Karpas-422 (cell line): ENCODE measurements at regions not wholly inside any gene's neighbourhood (a gene's known extent, or its start where the extent isn't known, plus 50 kb on each side); places are given as distances from the start of the nearest gene placed in this dataset.

Experiments used
- DNase-seq: peaks from one replicate; pipeline ENCODE4 v3.0.0-alpha.2; 2015
- H2AFZ ChIP-seq: fragments of 200-600 bp; sonication (generic); 2 replicates; pipeline ENCODE4 v1.6.1; 2014; ENCODE audit warnings: antibody characterized with exemption, low read length, mixed read lengths
- H3K27ac ChIP-seq: fragments of 200-600 bp; sonication (generic); 2 replicates; pipeline ENCODE4 v1.5.1; 2014; ENCODE audit warnings: mild to moderate bottlenecking, low read length, moderate library complexity
- H3K27me3 ChIP-seq: fragments of 200-600 bp; sonication (generic); 2 replicates; pipeline ENCODE4 v1.6.1; 2014; ENCODE audit warnings: low read length, mixed read lengths
- H3K36me3 ChIP-seq: fragments of 200-600 bp; sonication (generic); 2 replicates; pipeline ENCODE4 v1.6.1; 2014; ENCODE audit warnings: low read length, mixed read lengths; ENCODE audit not compliant: insufficient read depth
- H3K4me1 ChIP-seq: fragments of 200-600 bp; sonication (generic); 2 replicates; pipeline ENCODE4 v1.6.1; 2014; ENCODE audit warnings: mild to moderate bottlenecking, low read length, mixed read lengths
- H3K4me2 ChIP-seq: fragments of 200-600 bp; sonication (generic); 2 replicates; pipeline ENCODE4 v1.6.1; 2014; ENCODE audit warnings: low read length, low read depth, mild to moderate bottlenecking; ENCODE audit not compliant: poor library complexity, severe bottlenecking
- H3K4me3 ChIP-seq: fragments of 200-600 bp; sonication (generic); 2 replicates; pipeline ENCODE4 v1.5.1; 2014; ENCODE audit warnings: mild to moderate bottlenecking, antibody characterized with exemption, low read length, mixed read lengths
- H3K79me2 ChIP-seq: fragments of 200-600 bp; sonication (generic); 2 replicates; pipeline ENCODE4 v1.6.1; 2014; ENCODE audit warnings: mild to moderate bottlenecking, low read length, mixed read lengths
- H3K9ac ChIP-seq: fragments of 200-600 bp; sonication (generic); 2 replicates; pipeline ENCODE4 v1.6.0; 2014; ENCODE audit warnings: low read length
- H3K9me2 ChIP-seq: fragments of 200-600 bp; sonication (generic), shearing (Covaris generic); replicated peaks from 2 replicates; pipeline ENCODE4 v1.6.0; 2014; ENCODE audit warnings: mild to moderate bottlenecking, low read length, moderate library complexity; ENCODE audit not compliant: insufficient read depth
- H3K9me3 ChIP-seq: fragments of 300-700, 200-600 bp; sonication (generic); 2 replicates; pipeline ENCODE4 v1.6.1; 2014; ENCODE audit warnings: low read length, mixed read lengths
- H4K20me1 ChIP-seq: fragments of 200-600 bp; sonication (generic); 2 replicates; pipeline ENCODE4 v1.6.1; 2014; ENCODE audit warnings: mild to moderate bottlenecking, antibody characterized with exemption, low read length, low read depth; ENCODE audit not compliant: insufficient read depth

DNA sequence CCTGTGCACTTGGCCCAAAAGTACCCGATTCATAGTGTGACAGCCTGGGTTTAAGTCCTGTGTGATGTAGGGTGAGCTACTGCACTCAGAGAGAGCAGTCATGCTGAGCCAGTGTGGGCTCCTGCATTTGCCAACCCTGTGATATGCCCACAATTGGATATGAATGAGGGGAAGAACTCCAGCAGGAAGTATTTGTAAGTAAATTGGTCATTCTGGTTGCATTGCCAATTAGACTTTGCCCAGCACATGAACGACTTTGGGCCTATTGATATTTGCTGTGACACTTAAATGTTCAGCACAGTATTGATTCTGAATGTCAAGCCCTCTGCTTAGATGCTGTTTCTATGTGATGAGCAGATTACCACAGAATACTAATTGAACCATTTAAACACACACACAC lies 570.9 kb downstream of the PIK3C3 start:
- no peaks in the 10 kb centered on the region for H4K20me1 ChIP-seq
- H3K79me2 ChIP-seq = no peaks in the 10 kb centered on the region
- no peaks in the 10 kb centered on the region for H3K9me3 ChIP-seq
- H3K4me3 ChIP-seq = no peak overlapping the region
- H3K9me2 ChIP-seq = no peaks in the 10 kb centered on the region
- no peaks in the 10 kb centered on the region for H3K27me3 ChIP-seq
- H3K27ac ChIP-seq = no peak overlapping the region
- no peak overlapping the region for H3K9ac ChIP-seq
- no peak overlapping the region for H2AFZ ChIP-seq
- H3K4me2 ChIP-seq = no peak overlapping the region
- H3K4me1 ChIP-seq = no peaks in the 10 kb centered on the region
- H3K36me3 ChIP-seq = no peaks in the 10 kb centered on the region
- no peak for DNase-seq

DNA sequence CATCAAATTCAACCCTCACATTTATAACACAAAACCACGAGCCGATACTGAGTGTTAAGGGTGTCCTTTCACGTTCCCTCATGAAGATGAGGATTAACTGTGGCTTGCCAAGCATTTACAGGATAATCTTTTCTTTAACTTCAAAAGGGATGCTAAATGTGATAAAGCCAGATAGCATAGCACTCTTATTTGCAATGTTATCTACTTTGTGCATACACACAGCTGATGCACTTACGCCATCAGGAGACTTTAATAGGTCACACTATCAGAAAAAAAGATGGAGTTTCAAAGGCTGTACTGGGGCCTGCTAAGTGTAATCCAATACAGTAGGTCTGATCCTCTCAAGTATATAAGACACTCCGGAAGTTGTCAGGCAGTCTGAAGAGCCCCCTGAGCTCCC lies 572.7 kb downstream of the PIK3C3 start:
- H3K79me2 ChIP-seq = no peaks in the 10 kb centered on the region
- H3K4me3 ChIP-seq = no peak overlapping the region
- no peak for DNase-seq
- no peaks in the 10 kb centered on the region for H3K9me2 ChIP-seq
- H3K9me3 ChIP-seq = no peaks in the 10 kb centered on the region
- H3K36me3 ChIP-seq = no peaks in the 10 kb centered on the region
- no peak overlapping the region for H3K27ac ChIP-seq
- no peaks in the 10 kb centered on the region for H3K4me1 ChIP-seq
- no peak overlapping the region for H3K4me2 ChIP-seq
- H2AFZ ChIP-seq = no peak overlapping the region
- no peaks in the 10 kb centered on the region for H4K20me1 ChIP-seq
- no peak overlapping the region for H3K9ac ChIP-seq
- no peaks in the 10 kb centered on the region for H3K27me3 ChIP-seq

DNA sequence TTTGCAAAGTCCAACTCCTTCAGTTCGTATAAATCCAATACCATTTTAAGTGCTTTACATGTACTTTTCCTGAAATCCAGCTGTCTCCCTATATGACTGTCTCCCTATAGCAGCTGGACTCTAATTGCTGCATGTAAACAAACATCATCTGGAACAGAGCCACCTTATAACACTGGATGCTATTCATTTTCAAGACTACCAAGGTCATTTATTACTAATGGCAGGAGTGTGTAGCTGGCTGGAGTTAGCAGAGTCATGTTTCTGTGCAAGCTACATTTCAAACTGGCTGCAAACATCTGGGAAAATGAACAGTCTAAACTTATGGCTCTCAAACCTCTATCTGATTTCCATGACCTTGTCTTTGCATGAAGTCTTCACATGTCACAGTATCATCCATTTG lies 575.2 kb downstream of the PIK3C3 start:
- DNase-seq = no peak
- Histone ChIP-seq H3K9me3 (no peaks in the 10 kb centered on the region), H3K79me2 (no peaks in the 10 kb centered on the region), H3K27me3 (no peaks in the 10 kb centered on the region), H3K4me1 (no peaks in the 10 kb centered on the region), H4K20me1 (no peaks in the 10 kb centered on the region), H2AFZ (no peak overlapping the region), H3K9me2 (no peaks in the 10 kb centered on the region), H3K9ac (no peak overlapping the region), H3K36me3 (no peaks in the 10 kb centered on the region), H3K4me3 (no peak overlapping the region), H3K27ac (no peak overlapping the region), H3K4me2 (no peak overlapping the region)

- no peaks in the 10 kb centered on the region for H4K20me1 ChIP-seq
- no peak for DNase-seq
- no peak overlapping the region for H3K9ac ChIP-seq
- H2AFZ ChIP-seq = no peak overlapping the region
- no peaks in the 10 kb centered on the region for H3K9me2 ChIP-seq
- H3K4me1 ChIP-seq = no peaks in the 10 kb centered on the region
- H3K4me3 ChIP-seq = no peak overlapping the region
- H3K9me3 ChIP-seq = no peaks in the 10 kb centered on the region
- no peaks in the 10 kb centered on the region for H3K79me2 ChIP-seq
- H3K27me3 ChIP-seq = no peaks in the 10 kb centered on the region
- no peaks in the 10 kb centered on the region for H3K36me3 ChIP-seq
- H3K27ac ChIP-seq = no peak overlapping the region
- H3K4me2 ChIP-seq = no peak overlapping the region
These were observed 577.1 kb downstream of the PIK3C3 start for GRCh38 chr18:42532119-42532518.

DNA sequence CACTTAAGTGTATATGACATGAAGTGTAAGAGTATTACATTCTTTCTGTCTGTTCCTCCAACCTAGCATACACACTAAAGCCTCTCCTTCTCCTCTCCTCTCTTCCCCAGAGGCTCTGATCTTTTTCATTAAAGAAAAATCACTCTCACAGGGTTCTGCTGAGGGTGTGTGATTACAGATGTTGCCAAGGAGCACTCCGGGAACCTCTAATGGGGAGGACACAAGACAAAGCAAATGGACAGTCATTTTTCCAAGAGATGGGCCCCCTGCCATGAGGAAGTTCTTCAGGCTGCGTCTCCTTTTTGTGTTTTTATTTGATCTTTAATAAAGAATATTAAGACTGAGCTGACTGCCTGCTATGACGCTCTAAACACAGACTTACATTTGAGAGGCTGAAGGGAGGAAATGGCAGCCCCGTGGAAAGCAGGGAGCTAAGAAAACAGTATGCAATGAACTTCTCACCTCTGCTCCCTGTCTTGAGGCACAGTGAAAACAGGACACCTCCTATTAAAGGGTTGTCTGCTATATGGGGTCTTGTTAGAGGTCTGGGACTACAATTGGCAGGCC lies 578.1 kb downstream of the PIK3C3 start:
- Histone ChIP-seq H3K9me3 (no peaks in the 10 kb centered on the region), H2AFZ (no peak overlapping the region), H3K27me3 (no peaks in the 10 kb centered on the region), H3K9me2 (no peaks in the 10 kb centered on the region), H3K79me2 (no peaks in the 10 kb centered on the region), H3K4me1 (no peaks in the 10 kb centered on the region), H3K36me3 (no peaks in the 10 kb centered on the region), H3K4me2 (no peak overlapping the region), H4K20me1 (no peaks in the 10 kb centered on the region), H3K27ac (no peak overlapping the region), H3K4me3 (no peak overlapping the region), H3K9ac (no peak overlapping the region)
- DNase-seq = no peak

- Histone ChIP-seq H3K9ac (no peak overlapping the region), H3K9me3 (no peaks in the 10 kb centered on the region), H3K36me3 (no peaks in the 10 kb centered on the region), H2AFZ (no peak overlapping the region), H3K27ac (no peak overlapping the region), H3K27me3 (no peaks in the 10 kb centered on the region), H3K9me2 (no peaks in the 10 kb centered on the region), H3K4me2 (no peak overlapping the region), H3K4me1 (no peaks in the 10 kb centered on the region), H3K4me3 (no peak overlapping the region), H4K20me1 (no peaks in the 10 kb centered on the region), H3K79me2 (no peaks in the 10 kb centered on the region)
- DNase-seq = no peak
These were observed 578.6 kb downstream of the PIK3C3 start for GRCh38 chr18:42533616-42534015.

DNA sequence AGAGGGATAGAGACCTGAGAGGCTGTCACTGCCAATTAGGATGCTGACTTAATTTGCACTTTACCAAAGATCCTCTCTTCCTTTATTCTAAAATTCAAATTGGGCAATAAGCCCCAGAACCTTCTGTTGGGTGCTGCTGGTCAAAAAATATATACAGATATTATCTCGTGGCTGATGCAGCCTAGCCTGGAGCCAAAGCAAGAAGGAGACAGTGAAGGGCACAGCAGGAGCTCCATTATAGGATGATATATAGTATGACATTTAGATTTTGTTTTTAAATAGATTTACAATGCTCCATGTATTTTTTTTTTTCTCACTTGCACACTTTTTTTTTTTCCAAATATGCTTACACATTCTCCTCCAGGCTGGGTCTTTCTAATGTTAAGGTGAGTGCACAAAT lies 579.3 kb downstream of the PIK3C3 start:
- Histone ChIP-seq H3K9me2 (no peaks in the 10 kb centered on the region), H3K36me3 (no peaks in the 10 kb centered on the region), H3K27ac (no peak overlapping the region), H3K4me2 (no peak overlapping the region), H3K4me3 (no peak overlapping the region), H3K9ac (no peak overlapping the region), H3K27me3 (no peaks in the 10 kb centered on the region), H3K4me1 (no peaks in the 10 kb centered on the region), H3K79me2 (no peaks in the 10 kb centered on the region), H4K20me1 (no peaks in the 10 kb centered on the region), H3K9me3 (no peaks in the 10 kb centered on the region), H2AFZ (no peak overlapping the region)
- no peak for DNase-seq

- Histone ChIP-seq H3K4me1 (no peaks in the 10 kb centered on the region), H3K4me3 (no peak overlapping the region), H3K27ac (no peak overlapping the region), H3K79me2 (no peaks in the 10 kb centered on the region), H3K9ac (no peak overlapping the region), H3K27me3 (no peaks in the 10 kb centered on the region), H2AFZ (no peak overlapping the region), H3K36me3 (no peaks in the 10 kb centered on the region), H3K9me2 (no peaks in the 10 kb centered on the region), H3K9me3 (no peaks in the 10 kb centered on the region), H3K4me2 (no peak overlapping the region), H4K20me1 (no peaks in the 10 kb centered on the region)
- DNase-seq = no peak
These were observed 579.0 kb downstream of the RIT2 start for GRCh38 chr18:42536442-42536841.

DNA sequence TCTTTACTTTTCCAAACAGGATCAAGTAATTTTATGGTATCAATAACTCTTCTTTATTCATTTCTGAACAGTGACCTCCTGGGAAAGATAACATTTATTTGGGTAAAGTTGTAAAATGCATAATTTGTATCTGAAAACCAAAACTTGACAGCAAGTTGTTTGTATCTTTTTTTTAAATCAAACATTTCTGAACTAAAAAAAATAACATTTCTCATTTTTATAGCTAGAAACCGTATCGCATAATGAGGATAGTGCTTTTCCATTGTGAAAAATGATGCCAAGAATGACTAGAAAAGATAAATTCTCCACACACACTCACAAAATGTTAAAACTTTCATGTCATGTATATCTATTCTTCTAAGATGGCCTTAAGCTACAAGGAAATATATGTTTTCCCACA lies 578.2 kb downstream of the RIT2 start:
- Histone ChIP-seq H3K27ac (no peak overlapping the region), H3K27me3 (no peaks in the 10 kb centered on the region), H3K4me2 (no peak overlapping the region), H3K79me2 (no peaks in the 10 kb centered on the region), H3K4me1 (no peaks in the 10 kb centered on the region), H3K36me3 (no peaks in the 10 kb centered on the region), H3K9me2 (no peaks in the 10 kb centered on the region), H3K9me3 (no peaks in the 10 kb centered on the region), H3K9ac (no peak overlapping the region), H2AFZ (no peak overlapping the region), H3K4me3 (no peak overlapping the region), H4K20me1 (no peaks in the 10 kb centered on the region)
- DNase-seq = no peak
